ENCODE measurements at regions not wholly inside any gene's neighbourhood (a gene's known extent, or its start where the extent isn't known, plus 50 kb on each side); places are given as distances from the start of the nearest gene placed in this dataset.

GRCh38 chr4:181424362-181425016 lies 818.7 kb upstream of the TENM3 start:
- Histone ChIP-seq H3K4me1 (ENCODE audit: control insufficient read depth in 2 of 2, insufficient read depth in 1 of 2, low read depth in 1 of 2, low read length in 2 of 2) (no peaks in the 10 kb centered on the region), H2BK120ac (ENCODE audit: low read depth, low read length) (no peak overlapping the region), H3K18ac (ENCODE audit: low read length) (no peak overlapping the region), H4K91ac (ENCODE audit: low read depth, low read length, poor library complexity) (no peak overlapping the region), H3K9me3 (replicated peaks in 1 of 2; ENCODE audit: control insufficient read depth in 2 of 2, insufficient read depth in 1 of 2, low read depth in 1 of 2, low read length in 2 of 2) (no peaks in the 10 kb centered on the region), H3K36me3 (replicated peaks in 1 of 2; ENCODE audit: control insufficient read depth in 2 of 2, insufficient read depth in 2 of 2, low read length in 2 of 2) (no peaks in the 10 kb centered on the region), H3K14ac (ENCODE audit: low read length) (no peak overlapping the region), H3K27ac (replicated peaks; ENCODE audit: low read length) (no peak overlapping the region), H2BK12ac (ENCODE audit: low read length) (no peak overlapping the region), H3K9ac (ENCODE audit: low read depth, low read length, poor library complexity) (no peak overlapping the region), H3K4me3 (ENCODE audit: low read length in 2 of 2) (no peak overlapping the region), H3K4ac (ENCODE audit: low read length) (no peak overlapping the region), H3K4me2 (ENCODE audit: insufficient read depth, low read length, poor library complexity, severe bottlenecking) (no peak overlapping the region), H2BK5ac (ENCODE audit: low read length) (no peak overlapping the region), H4K8ac (ENCODE audit: low read depth, low read length) (no peak overlapping the region), H2BK15ac (ENCODE audit: low read length) (no peak overlapping the region), H3K23ac (ENCODE audit: low read depth, low read length, poor library complexity) (no peak overlapping the region), H3K27me3 (ENCODE audit: control insufficient read depth in 3 of 3, insufficient read depth in 3 of 3, low read depth in 1 of 3, low read length in 3 of 3) (no peaks in the 10 kb centered on the region), H2AFZ (ENCODE audit: low read length) (no peak overlapping the region), H3K79me1 (ENCODE audit: low read depth, low read length) (no peaks in the 10 kb centered on the region), H2AK5ac (ENCODE audit: low read depth, low read length) (no peak overlapping the region)
- WGBS, 2 donors (ENCODE audit: extremely low coverage in 2 of 2, insufficient read length in 2 of 2, insufficient replicate concordance in 1 of 2) = no CpG with 5 or more reads among the region's 2 CpGs
- no peak for DNase-seq (ENCODE audit: low spot score)

- Histone ChIP-seq H2AK5ac (ENCODE audit: low read depth, low read length) (no peak overlapping the region), H4K91ac (ENCODE audit: low read depth, low read length, poor library complexity) (no peak overlapping the region), H3K9ac (ENCODE audit: low read depth, low read length, poor library complexity) (no peak overlapping the region), H3K4me3 (ENCODE audit: low read length in 2 of 2) (no peak overlapping the region), H3K4ac (ENCODE audit: low read length) (no peak overlapping the region), H3K36me3 (replicated peaks in 1 of 2; ENCODE audit: control insufficient read depth in 2 of 2, insufficient read depth in 2 of 2, low read length in 2 of 2) (no peaks in the 10 kb centered on the region), H3K18ac (ENCODE audit: low read length) (no peak overlapping the region), H3K14ac (ENCODE audit: low read length) (no peak overlapping the region), H2BK5ac (ENCODE audit: low read length) (no peak overlapping the region), H3K4me2 (ENCODE audit: insufficient read depth, low read length, poor library complexity, severe bottlenecking) (no peak overlapping the region), H2BK120ac (ENCODE audit: low read depth, low read length) (no peak overlapping the region), H2AFZ (ENCODE audit: low read length) (peak overlapping the region; percentile 10), H3K9me3 (replicated peaks in 1 of 2; ENCODE audit: control insufficient read depth in 2 of 2, insufficient read depth in 1 of 2, low read depth in 1 of 2, low read length in 2 of 2) (no peaks in the 10 kb centered on the region), H3K27me3 (ENCODE audit: control insufficient read depth in 3 of 3, insufficient read depth in 3 of 3, low read depth in 1 of 3, low read length in 3 of 3) (no peaks in the 10 kb centered on the region), H3K79me1 (ENCODE audit: low read depth, low read length) (no peaks in the 10 kb centered on the region), H2BK12ac (ENCODE audit: low read length) (no peak overlapping the region), H3K4me1 (ENCODE audit: control insufficient read depth in 2 of 2, insufficient read depth in 1 of 2, low read depth in 1 of 2, low read length in 2 of 2) (peaks cover 2 to 9% of the 10 kb centered on the region in 2 donors), H3K27ac (replicated peaks; ENCODE audit: low read length) (no peak overlapping the region), H4K8ac (ENCODE audit: low read depth, low read length) (no peak overlapping the region), H2BK15ac (ENCODE audit: low read length) (no peak overlapping the region), H3K23ac (ENCODE audit: low read depth, low read length, poor library complexity) (no peak overlapping the region)
- DNase-seq (ENCODE audit: low spot score) = no peak
- WGBS, 2 donors (ENCODE audit: extremely low coverage in 2 of 2, insufficient read length in 2 of 2, insufficient replicate concordance in 1 of 2) = no CpG with 5 or more reads among the region's 3 CpGs
Measured at GRCh38 chr4:181427076-181427475, 816.1 kb upstream of the TENM3 start.

GRCh38 chr4:181431006-181431405 lies 812.2 kb upstream of the TENM3 start:
- H3K36me3 ChIP-seq (replicated peaks in 1 of 2; ENCODE audit: control insufficient read depth in 2 of 2, insufficient read depth in 2 of 2, low read length in 2 of 2) = no peaks in the 10 kb centered on the region
- no peak overlapping the region for H3K4me3 ChIP-seq (ENCODE audit: low read length in 2 of 2)
- no peak overlapping the region for H3K14ac ChIP-seq (ENCODE audit: low read length)
- no peak overlapping the region for H2BK15ac ChIP-seq (ENCODE audit: low read length)
- H3K9me3 ChIP-seq (replicated peaks in 1 of 2; ENCODE audit: control insufficient read depth in 2 of 2, insufficient read depth in 1 of 2, low read depth in 1 of 2, low read length in 2 of 2) = no peaks in the 10 kb centered on the region
- H3K4me1 ChIP-seq (ENCODE audit: control insufficient read depth in 2 of 2, insufficient read depth in 1 of 2, low read depth in 1 of 2, low read length in 2 of 2) = peaks cover 5 to 21% of the 10 kb centered on the region in 2 donors
- no peak overlapping the region for H4K8ac ChIP-seq (ENCODE audit: low read depth, low read length)
- H3K27me3 ChIP-seq (ENCODE audit: control insufficient read depth in 3 of 3, insufficient read depth in 3 of 3, low read depth in 1 of 3, low read length in 3 of 3) = no peaks in the 10 kb centered on the region
- DNase-seq (ENCODE audit: low spot score) = no peak
- no peak overlapping the region for H3K9ac ChIP-seq (ENCODE audit: low read depth, low read length, poor library complexity)
- no peak overlapping the region for H2BK5ac ChIP-seq (ENCODE audit: low read length)
- no peak overlapping the region for H2BK120ac ChIP-seq (ENCODE audit: low read depth, low read length)
- no peak overlapping the region for H3K18ac ChIP-seq (ENCODE audit: low read length)
- H2AK5ac ChIP-seq (ENCODE audit: low read depth, low read length) = no peak overlapping the region
- no peak overlapping the region for H2BK12ac ChIP-seq (ENCODE audit: low read length)
- H2AFZ ChIP-seq (ENCODE audit: low read length) = peak overlapping the region; percentile 62
- no peaks in the 10 kb centered on the region for H3K79me1 ChIP-seq (ENCODE audit: low read depth, low read length)
- no peak overlapping the region for H3K27ac ChIP-seq (replicated peaks; ENCODE audit: low read length)
- no peak overlapping the region for H3K4ac ChIP-seq (ENCODE audit: low read length)
- WGBS, 2 donors (ENCODE audit: extremely low coverage in 2 of 2, insufficient read length in 2 of 2, insufficient replicate concordance in 1 of 2) = no CpG with 5 or more reads among the region's 1 CpG
- H3K23ac ChIP-seq (ENCODE audit: low read depth, low read length, poor library complexity) = no peak overlapping the region
- H4K91ac ChIP-seq (ENCODE audit: low read depth, low read length, poor library complexity) = no peak overlapping the region
- no peak overlapping the region for H3K4me2 ChIP-seq (ENCODE audit: insufficient read depth, low read length, poor library complexity, severe bottlenecking)

GRCh38 chr4:181431661-181432060 lies 811.5 kb upstream of the TENM3 start:
- H3K27ac ChIP-seq (replicated peaks; ENCODE audit: low read length) = no peak overlapping the region
- H2BK120ac ChIP-seq (ENCODE audit: low read depth, low read length) = no peak overlapping the region
- no peak overlapping the region for H4K91ac ChIP-seq (ENCODE audit: low read depth, low read length, poor library complexity)
- no peaks in the 10 kb centered on the region for H3K36me3 ChIP-seq (replicated peaks in 1 of 2; ENCODE audit: control insufficient read depth in 2 of 2, insufficient read depth in 2 of 2, low read length in 2 of 2)
- WGBS, 2 donors (ENCODE audit: extremely low coverage in 2 of 2, insufficient read length in 2 of 2, insufficient replicate concordance in 1 of 2) = no CpG with 5 or more reads among the region's 3 CpGs
- no peak for DNase-seq (ENCODE audit: low spot score)
- peak overlapping the region; percentile 31 for H2AFZ ChIP-seq (ENCODE audit: low read length)
- H3K27me3 ChIP-seq (ENCODE audit: control insufficient read depth in 3 of 3, insufficient read depth in 3 of 3, low read depth in 1 of 3, low read length in 3 of 3) = no peaks in the 10 kb centered on the region
- H4K8ac ChIP-seq (ENCODE audit: low read depth, low read length) = no peak overlapping the region
- H3K4me3 ChIP-seq (ENCODE audit: low read length in 2 of 2) = no peak overlapping the region
- H3K9me3 ChIP-seq (replicated peaks in 1 of 2; ENCODE audit: control insufficient read depth in 2 of 2, insufficient read depth in 1 of 2, low read depth in 1 of 2, low read length in 2 of 2) = no peaks in the 10 kb centered on the region
- H2BK5ac ChIP-seq (ENCODE audit: low read length) = no peak overlapping the region
- no peak overlapping the region for H3K4me2 ChIP-seq (ENCODE audit: insufficient read depth, low read length, poor library complexity, severe bottlenecking)
- peaks cover 5 to 21% of the 10 kb centered on the region in 2 donors for H3K4me1 ChIP-seq (ENCODE audit: control insufficient read depth in 2 of 2, insufficient read depth in 1 of 2, low read depth in 1 of 2, low read length in 2 of 2)
- no peaks in the 10 kb centered on the region for H3K79me1 ChIP-seq (ENCODE audit: low read depth, low read length)
- no peak overlapping the region for H3K18ac ChIP-seq (ENCODE audit: low read length)
- H3K23ac ChIP-seq (ENCODE audit: low read depth, low read length, poor library complexity) = no peak overlapping the region
- no peak overlapping the region for H2BK12ac ChIP-seq (ENCODE audit: low read length)
- no peak overlapping the region for H3K4ac ChIP-seq (ENCODE audit: low read length)
- H3K14ac ChIP-seq (ENCODE audit: low read length) = no peak overlapping the region
- H2BK15ac ChIP-seq (ENCODE audit: low read length) = no peak overlapping the region
- H3K9ac ChIP-seq (ENCODE audit: low read depth, low read length, poor library complexity) = no peak overlapping the region
- H2AK5ac ChIP-seq (ENCODE audit: low read depth, low read length) = no peak overlapping the region

All from neuronal stem cell (in vitro differentiated cells).